ENCODE measurements at regions not wholly inside any gene's neighbourhood (a gene's known extent, or its start where the extent isn't known, plus 50 kb on each side); places are given as distances from the start of the nearest gene placed in this dataset.

- in situ Hi-C loops (cut with MboI; ENCODE audit: low sequenced_read_pairs, unreplicated experiment), result no loop called here
- TF ChIP-seq CTCF (IDR thresholded peaks at IDR 0.05; ENCODE audit: borderline replicate concordance, control extremely low read depth, extremely low read depth, insufficient read depth, missing control alignments), result no peak
- no peak for DNase-seq (ENCODE audit: low spot score)
Observed at GRCh38 chr12:125208942-125209341, 143.7 kb downstream of the AACS start.

GRCh38 chr12:125210104-125210755, 145.0 kb downstream of the AACS start:
- in situ Hi-C loops (cut with MboI; ENCODE audit: low sequenced_read_pairs, unreplicated experiment), result no loop called here
- no peak for DNase-seq (ENCODE audit: low spot score)
- TF ChIP-seq CTCF (IDR thresholded peaks at IDR 0.05; ENCODE audit: borderline replicate concordance, control extremely low read depth, extremely low read depth, insufficient read depth, missing control alignments), result no peak

GRCh38 chr12:125211464-125211863, 146.2 kb downstream of the AACS start:
- DNase-seq (ENCODE audit: low spot score), result no peak
- no peak for TF ChIP-seq CTCF (IDR thresholded peaks at IDR 0.05; ENCODE audit: borderline replicate concordance, control extremely low read depth, extremely low read depth, insufficient read depth, missing control alignments)
- in situ Hi-C loops (cut with MboI; ENCODE audit: low sequenced_read_pairs, unreplicated experiment), result no loop called here

GRCh38 chr12:125214289-125214688, 149.1 kb downstream of the AACS start:
- no peak for TF ChIP-seq CTCF (IDR thresholded peaks at IDR 0.05; ENCODE audit: borderline replicate concordance, control extremely low read depth, extremely low read depth, insufficient read depth, missing control alignments)
- in situ Hi-C loops (cut with MboI; ENCODE audit: low sequenced_read_pairs, unreplicated experiment), result no loop called here
- no peak for DNase-seq (ENCODE audit: low spot score)

- TF ChIP-seq CTCF (IDR thresholded peaks at IDR 0.05; ENCODE audit: borderline replicate concordance, control extremely low read depth, extremely low read depth, insufficient read depth, missing control alignments), result no peak
- in situ Hi-C loops (cut with MboI; ENCODE audit: low sequenced_read_pairs, unreplicated experiment), result no loop called here
- DNase-seq (ENCODE audit: low spot score), result no peak
Observed at GRCh38 chr12:125216756-125217155, 151.5 kb downstream of the AACS start.

- no peak for TF ChIP-seq CTCF (IDR thresholded peaks at IDR 0.05; ENCODE audit: borderline replicate concordance, control extremely low read depth, extremely low read depth, insufficient read depth, missing control alignments)
- no peak for DNase-seq (ENCODE audit: low spot score)
- in situ Hi-C loops (cut with MboI; ENCODE audit: low sequenced_read_pairs, unreplicated experiment), result no loop called here
Observed at GRCh38 chr12:125217308-125217707, 152.1 kb downstream of the AACS start.

Data from GM13976 (cell line).